HG03196 (cell line): ENCODE measurements at regions not wholly inside any gene's neighbourhood (a gene's known extent, or its start where the extent isn't known, plus 50 kb on each side); places are given as distances from the start of the nearest gene placed in this dataset.
"Not testable (repeated sequence)": the region's sequence is repeated elsewhere in the genome, so short reads cannot be mapped to it uniquely, and the experiment has no call there.

Experiments
- ATAC-seq: cut with Tn5 transposase; IDR thresholded peaks from one replicate; pipeline ENCODE4 v1.9.1; 2021; ENCODE audit not compliant: unreplicated experiment

DNA sequence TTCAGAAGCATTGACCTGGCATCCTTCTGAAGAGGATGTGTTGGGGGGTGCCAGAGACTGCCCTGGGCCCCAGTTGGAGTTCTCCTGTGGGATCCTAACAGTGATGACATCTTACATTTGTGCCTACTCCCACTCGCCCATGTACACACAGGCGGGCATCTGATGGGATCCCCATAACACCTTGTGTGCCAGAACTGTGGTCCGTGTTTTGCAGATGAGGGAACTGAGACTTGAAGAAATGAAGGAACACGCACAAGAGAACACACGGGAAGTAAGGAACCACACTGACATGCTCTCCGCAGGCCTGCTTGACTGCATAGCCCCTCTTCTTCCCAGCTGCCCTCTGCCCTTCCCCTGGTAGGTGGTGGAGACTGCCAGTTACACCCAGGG is 255.3 kb downstream of the MYCN start:
- no peak for ATAC-seq

DNA sequence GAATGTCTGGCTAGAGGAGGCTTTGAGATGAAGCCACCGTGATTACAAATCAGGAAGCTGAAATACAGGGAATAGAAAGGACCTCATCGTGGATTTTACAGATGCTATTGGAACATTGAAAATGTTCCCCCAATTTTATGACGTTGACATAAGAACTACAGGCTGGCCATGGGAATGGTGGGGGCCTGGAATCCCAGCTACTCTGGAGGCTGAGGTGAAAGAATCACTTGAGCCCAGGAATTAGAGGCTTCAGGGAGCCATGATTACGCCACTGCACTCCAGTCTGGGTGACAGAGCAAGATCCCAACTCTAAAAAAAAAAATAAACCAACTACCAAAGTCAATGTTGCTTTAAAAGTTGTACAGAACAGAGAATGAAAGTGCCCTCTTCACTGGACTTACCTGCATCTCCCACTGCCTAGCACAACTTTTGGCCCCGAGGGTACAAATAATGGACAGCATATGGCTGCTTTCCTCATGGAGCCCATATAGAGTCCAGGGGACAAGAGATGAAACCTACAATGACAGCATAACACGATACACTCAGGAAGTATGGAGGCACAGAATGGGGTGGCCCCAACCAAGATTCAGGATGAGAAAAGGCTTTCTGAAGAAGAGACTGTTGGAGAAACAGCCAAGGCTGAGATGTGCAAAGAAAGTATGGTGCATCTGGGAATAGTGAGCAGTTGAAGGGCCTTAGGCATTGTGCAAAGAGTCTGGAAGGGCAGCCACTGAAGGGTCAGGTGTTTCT is 254.8 kb downstream of the MYCN start:
- no peak for ATAC-seq

DNA sequence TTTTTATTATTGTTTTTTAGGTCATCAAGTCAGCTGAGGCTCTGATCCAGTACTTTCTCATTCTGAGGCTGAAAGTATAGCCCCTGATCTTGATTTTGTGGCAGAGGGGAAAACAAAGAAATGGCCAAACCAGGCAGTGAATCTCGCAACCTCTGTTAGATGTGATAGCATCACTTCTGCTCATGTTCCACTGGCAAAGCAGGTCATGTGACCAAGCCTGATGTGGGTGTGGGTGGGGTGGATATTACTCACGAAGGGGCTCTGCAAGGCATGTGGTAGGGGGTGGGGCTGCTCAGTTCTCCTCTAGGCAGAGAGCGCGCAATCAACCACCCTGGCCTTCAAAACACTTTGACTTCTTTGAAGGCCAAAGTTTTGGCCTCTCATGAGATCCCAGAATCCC is 254.2 kb downstream of the MYCN start:
- no peak for ATAC-seq

DNA sequence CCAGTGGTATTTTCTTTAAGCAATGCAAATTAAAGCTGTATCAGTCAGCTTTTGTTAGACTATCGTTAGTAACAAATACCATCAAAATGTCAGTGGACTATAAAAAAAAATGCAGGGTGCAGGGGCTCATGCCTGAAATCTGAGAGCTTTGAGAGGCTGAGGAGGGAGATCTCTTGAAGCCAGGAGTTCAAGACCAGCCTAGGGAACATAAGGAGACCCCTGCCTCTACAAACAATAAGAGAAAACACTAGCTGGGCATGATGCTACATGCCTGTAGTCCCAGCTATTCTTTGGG is 253.7 kb downstream of the MYCN start:
- no peak for ATAC-seq

DNA sequence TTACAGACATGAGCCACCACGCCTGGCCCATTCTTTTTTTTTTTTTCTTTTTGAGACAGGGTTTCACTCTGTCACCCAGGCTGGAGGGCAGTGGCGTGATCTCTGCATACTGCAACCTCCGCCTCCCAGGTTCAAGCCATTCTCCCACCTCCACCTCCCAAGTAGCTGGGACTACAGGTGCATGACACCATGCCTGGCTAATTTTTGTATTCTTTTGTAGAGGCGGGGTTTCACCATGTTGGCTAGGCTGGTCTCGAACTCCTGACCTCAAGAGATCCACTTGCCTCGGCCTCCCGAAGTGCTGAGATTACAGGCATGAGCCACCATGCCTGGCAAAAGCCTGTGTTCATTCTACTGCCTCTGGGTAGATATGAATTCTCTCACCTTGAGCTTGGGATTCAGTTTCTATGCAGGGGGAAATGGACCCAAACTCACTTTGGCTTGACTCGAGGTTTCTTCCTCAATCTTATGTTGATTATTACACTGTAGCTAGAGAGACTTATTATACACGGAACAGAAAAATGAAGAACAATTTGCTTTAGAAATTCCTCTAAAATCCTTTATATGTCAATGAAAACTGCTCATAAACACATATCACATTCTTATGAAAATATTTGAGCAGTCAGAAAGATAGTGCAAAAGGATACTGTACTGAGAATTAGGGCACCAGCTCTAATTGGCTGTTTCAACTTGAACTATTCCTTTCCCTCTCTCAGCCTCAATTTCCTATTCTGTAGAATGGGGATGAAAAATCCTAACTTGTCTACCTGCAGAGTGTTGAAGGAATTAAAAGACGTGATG is 252.3 kb downstream of the MYCN start:
- ATAC-seq: no peak

DNA sequence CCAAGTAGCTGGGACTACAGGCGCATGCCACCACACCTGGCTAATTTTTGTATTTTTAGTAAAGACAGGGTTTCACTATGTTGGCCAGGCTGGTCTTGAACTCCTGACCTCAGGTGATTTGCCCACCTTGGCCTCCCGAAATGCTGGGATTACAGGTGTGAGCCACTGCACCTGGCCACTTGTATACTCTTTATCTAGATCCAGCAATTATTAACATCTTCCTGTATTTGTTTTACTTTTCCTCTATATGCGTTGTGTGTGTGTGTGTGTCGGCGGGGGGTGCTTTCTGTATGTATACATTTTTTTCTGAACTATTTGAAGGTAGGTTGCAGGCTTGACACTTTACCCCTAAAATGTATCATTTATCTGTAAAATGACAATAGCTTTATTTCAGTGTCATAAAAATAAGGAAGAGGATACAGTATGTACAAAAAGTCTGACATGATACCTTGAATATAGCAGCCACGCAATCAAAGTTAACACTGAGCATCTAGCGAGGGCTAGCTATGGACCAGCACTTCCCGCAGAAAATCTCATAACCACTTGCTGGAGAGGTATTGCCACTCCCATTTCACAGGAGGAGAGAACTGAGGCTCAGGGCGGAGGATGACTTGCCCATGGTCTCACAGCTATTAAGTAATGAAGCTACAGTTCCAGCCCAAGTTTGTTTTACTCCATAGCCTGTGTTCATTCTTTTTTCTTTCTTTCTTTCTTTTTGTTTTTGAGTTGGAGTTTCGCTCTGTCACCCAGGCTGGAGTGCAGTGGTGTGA is 251.3 kb downstream of the MYCN start:
- no peak for ATAC-seq

DNA sequence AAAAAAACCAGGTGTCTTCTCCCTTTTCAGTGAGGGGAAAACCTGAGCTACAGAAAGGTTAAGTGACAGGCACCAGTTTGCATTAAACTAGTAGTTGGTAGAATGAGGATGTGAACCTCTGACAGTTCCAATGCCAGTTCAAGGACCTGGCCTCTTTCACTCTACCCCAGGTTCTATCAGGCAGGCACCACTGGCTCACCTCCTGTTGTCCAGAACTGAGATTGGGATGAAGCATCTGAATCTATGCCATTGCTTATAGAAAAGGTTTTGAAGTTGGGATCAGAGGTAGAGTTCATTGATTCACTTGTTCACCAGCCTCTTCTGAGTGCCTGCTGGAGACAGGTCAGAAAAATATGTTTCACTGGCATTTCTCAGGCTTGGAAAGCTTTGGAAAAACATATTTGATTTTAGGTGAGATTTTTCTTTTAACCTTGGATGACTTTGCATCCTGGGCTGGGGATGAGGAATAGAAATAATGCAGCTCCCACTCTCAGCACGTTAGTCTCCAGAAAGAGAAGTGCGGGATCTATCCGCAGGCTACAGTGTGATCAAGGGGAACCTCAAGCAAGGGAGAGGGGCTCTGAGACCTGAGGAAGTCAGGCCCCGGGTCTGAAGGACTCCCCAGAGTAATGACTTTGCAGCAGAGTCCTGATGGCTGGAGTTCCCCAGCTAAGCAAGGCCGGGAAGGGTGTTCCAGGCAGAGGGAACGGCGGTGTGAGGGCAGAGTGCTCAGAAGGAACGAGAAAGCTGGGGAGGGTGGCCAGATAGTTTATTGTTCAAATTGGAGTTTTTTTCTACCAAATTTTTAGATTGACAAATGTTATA is 250.3 kb downstream of the MYCN start:
- ATAC-seq: no peak

DNA sequence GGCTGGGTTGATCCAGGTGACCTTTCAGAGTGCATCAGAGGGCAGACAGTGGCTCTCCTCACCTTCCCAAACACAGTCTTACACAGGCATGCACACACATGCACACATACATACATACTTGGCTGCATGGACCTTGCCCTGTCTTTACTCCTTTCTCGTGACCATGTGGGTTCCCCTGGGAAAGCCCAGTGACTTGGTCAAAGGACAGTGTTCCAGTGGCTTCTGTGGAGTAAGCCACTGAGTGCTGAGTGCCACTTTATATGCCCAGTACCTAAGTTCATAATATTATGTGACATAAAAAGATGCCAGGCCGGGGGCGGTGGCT is 249.4 kb downstream of the MYCN start:
- no peak for ATAC-seq

DNA sequence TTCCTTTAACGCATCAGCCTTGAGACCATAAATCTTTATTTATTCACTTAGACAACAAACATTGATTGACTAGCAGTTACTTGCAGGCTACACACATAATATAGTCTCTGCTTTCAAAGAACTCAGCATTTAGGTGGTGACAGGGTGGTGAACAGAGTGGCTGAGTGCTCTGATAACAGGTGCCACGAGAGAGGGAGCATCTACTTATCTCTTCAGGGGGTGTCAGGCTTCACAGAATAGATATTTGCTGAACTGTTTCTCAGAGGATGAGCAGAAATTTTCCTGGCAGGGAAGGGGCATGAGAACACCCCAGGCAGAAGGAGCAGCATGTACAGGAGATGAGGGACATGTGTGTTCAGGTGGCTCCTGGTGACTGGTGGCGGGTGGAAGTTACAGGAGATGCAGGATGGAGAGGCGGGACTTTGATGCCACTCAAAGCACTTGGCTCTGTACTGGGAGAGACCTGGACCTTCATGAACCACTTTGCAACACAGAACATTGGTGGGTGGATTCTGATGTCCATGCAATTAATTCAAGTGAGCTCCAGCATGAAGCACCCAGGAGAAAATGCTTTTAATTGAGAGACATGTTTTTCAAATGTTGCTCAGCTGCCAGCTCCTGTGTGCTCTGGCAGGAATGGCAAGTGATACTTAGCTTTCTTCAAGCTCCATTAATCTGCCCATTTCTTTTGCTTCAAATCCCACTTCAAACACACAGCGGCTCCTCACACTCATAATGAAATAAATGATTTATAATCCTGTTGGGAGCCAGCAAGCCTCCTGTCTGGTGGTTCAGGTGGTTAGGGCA is 248.9 kb downstream of the MYCN start:
- ATAC-seq: no peak

DNA sequence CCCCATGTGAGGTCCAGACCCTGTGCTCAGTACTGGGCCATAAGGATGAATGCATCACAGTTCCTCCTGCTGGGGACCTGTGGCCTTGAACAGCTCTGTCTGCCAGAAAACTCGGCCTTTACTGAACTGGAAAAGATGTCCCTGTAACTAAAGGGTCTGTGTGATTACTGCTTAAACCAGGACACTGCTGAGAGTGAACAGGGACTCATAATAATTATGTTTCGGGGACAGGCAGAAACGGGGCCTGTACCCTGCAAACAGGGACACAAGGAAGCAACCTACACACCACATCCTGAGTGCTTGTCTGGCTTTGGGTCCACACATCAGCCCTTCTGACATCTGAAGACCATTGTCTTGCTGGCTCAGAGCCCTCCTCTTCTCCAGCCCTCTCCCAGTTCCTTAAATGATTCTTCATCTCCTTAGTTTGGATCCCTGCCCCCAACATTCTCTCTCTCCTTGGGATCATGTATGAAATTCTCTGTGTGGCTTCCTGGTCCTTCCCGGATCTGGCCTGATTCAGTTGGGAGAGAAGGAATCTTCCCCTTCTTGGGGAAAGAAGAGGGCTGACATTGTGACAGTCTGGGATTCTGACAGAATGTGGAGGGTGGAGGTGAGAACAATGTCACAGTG is 248.0 kb downstream of the MYCN start:
- ATAC-seq: no peak

DNA sequence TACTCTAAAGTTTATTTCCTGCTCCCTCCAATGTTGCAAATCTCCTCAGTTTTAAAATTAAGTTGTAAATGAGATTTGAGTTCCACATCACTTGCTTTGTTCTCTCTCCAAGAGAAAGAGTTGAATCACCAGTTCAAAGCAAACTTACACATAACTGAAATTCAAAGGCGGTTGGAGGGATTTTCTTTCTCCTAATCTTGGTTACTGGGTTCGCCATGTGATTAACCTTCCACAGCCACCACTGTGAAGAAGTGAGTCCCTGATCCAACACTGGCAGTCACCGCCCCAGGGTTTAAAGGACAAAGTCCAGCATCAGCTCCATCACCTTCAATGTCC is 247.1 kb downstream of the MYCN start:
- no peak for ATAC-seq

DNA sequence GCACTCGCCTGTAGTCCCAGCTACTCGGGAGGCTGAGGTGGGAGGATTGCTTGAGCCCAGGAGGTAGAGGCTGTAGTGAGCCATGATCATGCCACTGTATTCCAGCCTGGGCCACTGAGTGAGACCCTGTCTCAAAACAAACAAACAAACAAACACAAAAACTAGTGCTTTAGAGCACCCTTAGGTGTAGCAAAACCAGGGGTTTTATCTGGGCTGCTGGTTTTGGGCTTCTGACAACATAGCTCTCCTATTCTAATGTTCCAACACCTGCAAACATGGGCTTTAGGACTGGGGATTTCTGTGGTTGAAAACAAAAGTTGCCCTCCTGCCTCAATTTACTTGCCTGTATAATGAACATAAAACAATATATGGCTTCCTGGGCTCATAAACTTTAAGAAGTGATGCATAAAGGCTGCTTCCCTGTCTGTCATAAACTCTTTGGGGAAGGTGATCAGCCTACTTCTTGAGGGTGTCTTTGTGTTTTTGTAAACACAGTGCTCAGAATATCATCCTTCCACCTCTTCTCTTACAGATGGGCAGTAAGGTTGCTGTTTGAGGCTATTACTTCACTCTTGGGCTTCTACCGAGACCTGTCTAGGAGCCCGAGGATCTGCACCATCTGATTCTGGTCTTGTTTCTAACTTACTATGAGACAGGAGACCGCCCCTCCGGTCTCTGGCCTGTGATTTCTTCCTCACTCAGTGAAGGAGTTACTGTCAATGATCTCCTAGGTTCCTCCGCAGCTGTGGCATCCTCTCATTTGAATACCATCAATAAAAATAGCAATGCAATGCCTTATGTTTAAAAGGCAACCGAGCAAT is 246.5 kb downstream of the MYCN start:
- ATAC-seq: no peak

DNA sequence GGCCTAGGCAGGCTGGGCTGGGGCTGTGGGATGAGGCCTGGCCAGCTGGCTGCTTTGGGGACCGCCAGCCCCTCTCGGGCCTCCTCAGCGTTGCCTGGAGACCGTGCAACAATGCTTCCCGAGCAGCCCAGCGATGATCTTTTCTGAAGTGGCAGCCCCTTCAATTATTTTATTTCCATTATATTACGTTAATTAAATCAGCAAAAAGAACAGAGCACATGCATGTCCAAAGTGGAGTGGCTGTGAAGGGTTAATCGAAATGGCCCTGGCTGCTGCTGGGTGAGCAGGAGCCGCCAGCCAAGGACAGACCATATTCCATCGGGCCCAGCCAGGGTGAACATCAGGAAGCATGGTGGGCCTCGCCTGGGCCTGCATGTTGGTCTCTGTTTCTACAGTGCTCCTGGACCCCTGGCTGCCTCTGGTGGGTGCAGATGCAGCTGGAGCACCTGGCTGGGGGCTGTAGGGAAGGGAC is 245.5 kb downstream of the MYCN start:
- no peak for ATAC-seq

DNA sequence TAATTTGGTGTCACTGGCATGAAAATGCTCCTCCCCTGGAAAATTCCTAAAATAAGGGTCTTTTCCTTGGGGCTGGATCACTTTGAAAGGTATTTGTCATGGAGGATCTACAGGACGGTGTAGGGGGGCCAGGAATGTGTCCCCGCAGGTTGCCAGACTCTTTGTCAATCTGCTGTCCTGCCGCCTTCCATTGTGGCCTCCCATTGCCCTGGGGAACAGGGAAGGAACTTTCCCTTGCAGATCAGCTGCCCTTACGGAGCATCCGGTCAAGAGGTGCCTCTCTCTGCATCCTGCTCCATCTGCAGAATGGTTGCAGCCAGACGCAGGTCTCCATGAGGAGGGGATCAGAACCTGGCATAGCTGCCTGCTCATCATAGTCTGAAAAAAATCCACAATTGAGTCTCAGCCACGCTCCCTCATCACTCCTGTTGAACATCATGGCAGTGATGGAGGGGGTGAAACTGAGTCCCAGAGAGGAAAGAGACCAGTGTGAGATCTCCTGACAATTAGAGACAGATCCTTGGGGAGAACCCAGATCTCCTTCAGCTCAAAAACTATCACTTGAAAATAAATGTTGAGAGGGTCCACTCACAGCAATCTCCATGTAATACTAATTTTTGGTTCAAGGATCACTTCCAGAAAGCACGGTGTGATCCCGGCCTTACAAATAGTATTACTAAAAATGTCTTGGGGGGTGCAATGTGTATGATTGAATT is 244.8 kb downstream of the MYCN start:
- ATAC-seq: no peak

DNA sequence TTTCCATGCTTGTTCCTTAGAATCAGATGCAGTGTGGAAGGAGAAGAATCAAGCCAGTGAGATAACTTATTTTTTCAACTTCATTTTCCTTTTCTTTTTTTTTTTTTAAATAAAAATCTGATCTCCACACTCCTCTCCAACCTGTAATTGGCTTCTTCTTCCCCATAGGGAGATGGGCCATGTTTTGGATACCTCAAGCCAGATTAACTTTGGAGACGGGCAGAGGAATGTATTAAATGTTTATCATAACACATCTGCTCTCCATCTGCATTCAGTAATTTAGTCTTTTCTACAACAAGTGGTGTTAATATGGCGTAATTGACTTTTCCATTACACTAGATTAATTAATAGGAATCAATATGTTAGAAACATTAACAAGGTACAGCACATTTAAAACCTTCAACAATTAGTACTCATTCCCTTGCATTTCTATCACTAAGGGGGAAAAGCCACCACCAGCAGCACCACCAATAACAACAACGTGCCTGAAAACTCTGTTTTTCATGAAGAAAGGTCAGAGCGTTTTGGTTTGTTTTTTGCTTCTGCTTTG is 244.1 kb downstream of the MYCN start:
- ATAC-seq: no peak

DNA sequence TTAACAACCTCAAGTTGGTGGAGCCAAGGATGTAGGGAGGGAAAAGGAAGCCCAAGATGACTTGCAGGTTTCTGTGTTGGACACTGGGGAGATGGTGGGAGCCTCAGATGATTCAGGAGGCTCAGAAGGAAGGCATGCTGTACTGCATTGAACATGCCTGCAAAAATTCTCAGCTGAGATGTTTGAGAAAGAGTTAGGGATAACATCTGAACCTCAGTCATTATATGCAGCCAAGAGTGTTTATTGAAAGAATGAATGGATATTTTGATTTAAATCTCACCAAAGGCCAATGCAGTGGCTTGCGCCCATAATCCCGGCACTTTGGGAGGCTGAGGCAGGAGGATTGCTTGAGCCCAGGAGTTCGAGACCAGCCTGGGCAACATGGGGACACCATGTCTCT is 243.0 kb downstream of the MYCN start:
- no peak for ATAC-seq

DNA sequence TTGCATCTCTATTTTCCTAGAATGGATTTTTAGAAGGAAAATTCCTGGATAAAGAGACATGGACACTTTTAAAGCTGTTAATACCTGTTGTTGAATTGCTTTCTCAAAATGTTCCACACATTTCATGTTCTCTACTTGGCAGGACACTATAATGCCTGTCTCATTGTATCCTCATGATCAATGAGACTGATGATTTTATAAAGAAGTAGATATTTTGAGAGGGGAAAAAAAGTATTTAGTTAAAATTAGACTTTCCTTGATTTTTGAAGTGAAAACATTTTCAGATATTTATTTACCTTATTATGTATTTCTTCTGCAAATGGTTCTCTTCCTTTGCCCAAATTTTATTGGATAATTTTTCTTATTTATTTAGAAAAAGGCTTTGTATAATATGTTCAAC is 242.5 kb downstream of the MYCN start:
- no peak for ATAC-seq

DNA sequence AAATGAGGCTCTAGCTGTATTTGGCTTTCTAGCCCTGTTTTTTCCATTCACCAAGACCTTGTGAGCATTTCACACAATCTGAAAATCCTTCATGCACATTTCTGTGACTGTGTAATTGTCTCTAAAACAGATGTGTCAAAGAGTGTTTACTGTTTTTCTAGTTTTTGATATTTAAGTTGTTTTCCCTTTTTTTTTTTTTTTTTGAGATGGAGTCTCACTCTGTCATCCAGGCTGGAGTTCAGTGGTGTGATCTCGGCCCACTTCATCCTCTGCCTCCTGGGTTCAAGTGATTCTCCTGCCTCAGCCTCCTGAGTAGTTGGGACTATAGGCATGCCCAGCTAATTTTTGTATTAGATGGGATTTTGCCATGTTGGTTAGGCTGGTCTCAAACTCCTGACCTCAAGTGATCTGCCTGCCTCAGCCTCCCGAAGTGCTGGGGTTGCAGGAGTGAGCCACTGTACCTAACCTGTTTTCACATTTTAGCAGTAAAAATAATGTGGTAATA is 242.0 kb downstream of the MYCN start:
- ATAC-seq: not testable (repeated sequence)
